T-cell (primary cell): ENCODE measurements at regions not wholly inside any gene's neighbourhood (a gene's known extent, or its start where the extent isn't known, plus 50 kb on each side); places are given as distances from the start of the nearest gene placed in this dataset.

Source experiments
- ATAC-seq, 4 experiments: fragments of 200-7000 bp in 3 of 4; fragments of 150-1000 bp in 1 of 4; cut with Tn5 transposase; replicated peaks in 1 of 4; 1 replicate in 3 of 4; 2 replicates in 1 of 4; pipeline ENCODE4 v1.10.0; 2021; ENCODE audit warnings: moderate library complexity in 3 of 4, mild to moderate bottlenecking in 2 of 4, moderate number of reproducible peaks in 1 of 4
- CTCF ChIA-PET, 2 donors: fragments of 300-600 bp; sonication (Branson Sonifier 250); formaldehyde crosslinking; loops; one replicate each; lab custom pipeline; 2022; ENCODE audit warnings: antibody characterized with exemption in 2 of 2; lab: Charles Lee
- POLR2A ChIA-PET, 2 donors: fragments of 300-600 bp; sonication (Branson Sonifier 250); formaldehyde crosslinking; loops; one replicate each; lab custom pipeline; 2022; ENCODE audit warnings: antibody characterized with exemption in 2 of 2; lab: Charles Lee
- DNase-seq, 35 experiments: peaks; one replicate each; pipeline versions ENCODE4 v3.0.0 to v3.0.0-alpha.2; 2013 to 2023
- H3K27ac ChIP-seq: one replicate; pipeline ENCODE4 v1.5.1; 2013; ENCODE audit warnings: low read length
- H3K27me3 ChIP-seq, 2 experiments: replicated peaks in 1 of 2; 1 replicate in 1 of 2; 2 replicates in 1 of 2; pipeline versions ENCODE4 v1.6.1 to v1.7.0; 2013; ENCODE audit warnings: low read length in 1 of 2, mixed read lengths in 1 of 2; ENCODE audit not compliant: control insufficient read depth in 2 of 2, insufficient read depth in 2 of 2; ENCODE audit errors: extremely low read depth in 1 of 2
- H3K36me3 ChIP-seq, 2 donors: 1 replicate in 1 of 2; 2 replicates in 1 of 2; pipeline versions ENCODE4 v1.6.1 to v1.7.0; 2013; ENCODE audit warnings: low read length in 1 of 2; ENCODE audit not compliant: control insufficient read depth in 2 of 2, insufficient read depth in 1 of 2; ENCODE audit errors: extremely low read depth in 1 of 2
- H3K4me1 ChIP-seq, 2 experiments: 1 replicate in 1 of 2; 2 replicates in 1 of 2; pipeline versions ENCODE4 v1.6.1 to v1.7.0; 2013; ENCODE audit warnings: low read length in 2 of 2, mixed read lengths in 1 of 2; ENCODE audit not compliant: insufficient read depth in 2 of 2, control insufficient read depth in 1 of 2; ENCODE audit errors: extremely low read depth in 1 of 2
- H3K4me3 ChIP-seq, 2 donors: 1 replicate in 1 of 2; 2 replicates in 1 of 2; pipeline versions ENCODE4 v1.5.1 to v1.7.0; 2013; ENCODE audit warnings: mild to moderate bottlenecking in 2 of 2, low read length in 1 of 2, moderate library complexity in 1 of 2; ENCODE audit not compliant: control insufficient read depth in 1 of 2; ENCODE audit errors: extremely low read depth in 1 of 2
- H3K9me3 ChIP-seq: 2 replicates; pipeline ENCODE4 v1.7.0; 2013
- H3K27ac Mint-ChIP-seq, 2 donors: one replicate each; pipeline ENCODE4 v1.8.0; 2020 to 2021; ENCODE audit warnings: mild to moderate bottlenecking in 2 of 2, mixed read lengths in 2 of 2
- H3K27me3 Mint-ChIP-seq, 2 donors: one replicate each; pipeline ENCODE4 v1.8.0; 2021 to 2022; ENCODE audit warnings: mixed read lengths in 2 of 2
- H3K36me3 Mint-ChIP-seq: one replicate; pipeline ENCODE4 v1.8.0; 2021; ENCODE audit warnings: mixed read lengths
- H3K4me1 Mint-ChIP-seq, 3 donors: one replicate each; pipeline ENCODE4 v1.8.0; 2020 to 2022; ENCODE audit warnings: mixed read lengths in 3 of 3, mild to moderate bottlenecking in 1 of 3
- H3K4me3 Mint-ChIP-seq, 3 donors: one replicate each; pipeline ENCODE4 v1.8.0; 2020 to 2022; ENCODE audit warnings: mild to moderate bottlenecking in 3 of 3, mixed read lengths in 3 of 3, moderate library complexity in 3 of 3
- H3K9me3 Mint-ChIP-seq, 3 donors: one replicate each; pipeline ENCODE4 v1.8.0; 2020 to 2022; ENCODE audit warnings: mixed read lengths in 3 of 3
- WGBS: methylation state at CpG from one replicate; pipeline ENCODE4 v1.1.5; 2013; ENCODE audit warnings: missing lambda C conversion rate; ENCODE audit not compliant: insufficient coverage; 5-methylcytosine and 5-hydroxymethylcytosine counted together

- no peak overlapping the region for H3K27ac Mint-ChIP-seq
- H3K4me1 ChIP-seq, result no peaks in the 10 kb centered on the region
- no peak overlapping the region for H3K27ac ChIP-seq
- peaks cover 0 to 7% of the 10 kb centered on the region in 2 donors for H3K27me3 Mint-ChIP-seq
- ATAC-seq (no peak), DNase-seq (no peak)
- no peaks in the 10 kb centered on the region for H3K9me3 ChIP-seq
- no peak overlapping the region for H3K4me3 Mint-ChIP-seq
- no peaks in the 10 kb centered on the region for H3K27me3 ChIP-seq
- 73% methylated on average over 6 of the region's 6 CpGs for WGBS
- no peaks in the 10 kb centered on the region for H3K4me1 Mint-ChIP-seq
- H3K4me3 ChIP-seq, result no peak overlapping the region
- H3K36me3 ChIP-seq, result no peaks in the 10 kb centered on the region
- H3K9me3 Mint-ChIP-seq, result peaks cover 0 to 9% (median 0%) of the 10 kb centered on the region in 3 donors
- CTCF ChIA-PET, result no interaction called here
- POLR2A ChIA-PET, result no interaction called here
- no peaks in the 10 kb centered on the region for H3K36me3 Mint-ChIP-seq
These were observed 86.9 kb upstream of the IGF1 start for GRCh38 chr12:102567031-102567985.

- H3K27ac Mint-ChIP-seq, result no peak overlapping the region
- peaks cover 0 to 9% (median 0%) of the 10 kb centered on the region in 3 donors for H3K9me3 Mint-ChIP-seq
- no peak for ATAC-seq
- Histone ChIP-seq H3K36me3 (no peaks in the 10 kb centered on the region), H3K27me3 (no peaks in the 10 kb centered on the region), H3K4me1 (no peaks in the 10 kb centered on the region), H3K27ac (no peak overlapping the region), H3K9me3 (no peaks in the 10 kb centered on the region), H3K4me3 (no peak overlapping the region)
- peaks cover 0 to 4% of the 10 kb centered on the region in 2 donors for H3K27me3 Mint-ChIP-seq
- ChIA-PET POLR2A (no interaction called here), CTCF (no interaction called here)
- H3K4me1 Mint-ChIP-seq, result no peaks in the 10 kb centered on the region
- DNase-seq, result no peak
- no peak overlapping the region for H3K4me3 Mint-ChIP-seq
- no peaks in the 10 kb centered on the region for H3K36me3 Mint-ChIP-seq
- 42% methylated on average over 2 of the region's 3 CpGs for WGBS
These were observed 85.2 kb upstream of the IGF1 start for GRCh38 chr12:102565555-102565954.

- no peaks in the 10 kb centered on the region for H3K36me3 ChIP-seq
- DNase-seq, result no peak
- no peak overlapping the region for H3K4me3 Mint-ChIP-seq
- no peaks in the 10 kb centered on the region for H3K4me1 Mint-ChIP-seq
- no peak overlapping the region for H3K27ac ChIP-seq
- H3K9me3 ChIP-seq, result no peaks in the 10 kb centered on the region
- no peak for ATAC-seq
- H3K36me3 Mint-ChIP-seq, result no peaks in the 10 kb centered on the region
- H3K4me1 ChIP-seq, result no peaks in the 10 kb centered on the region
- 60% methylated on average over 1 of the region's 4 CpGs for WGBS
- CTCF ChIA-PET, result no interaction called here
- H3K9me3 Mint-ChIP-seq, result peaks cover 0 to 9% (median 0%) of the 10 kb centered on the region in 3 donors
- peaks cover 0 to 3% of the 10 kb centered on the region in 2 experiments for H3K27me3 ChIP-seq
- H3K27ac Mint-ChIP-seq, result no peak overlapping the region
- H3K27me3 Mint-ChIP-seq, result peaks cover 0 to 3% of the 10 kb centered on the region in 2 donors
- no peak overlapping the region for H3K4me3 ChIP-seq
- POLR2A ChIA-PET, result no interaction called here
These were observed 83.7 kb upstream of the IGF1 start for GRCh38 chr12:102564026-102564425.

- DNase-seq, result no peak
- H3K27ac ChIP-seq, result no peak overlapping the region
- no peaks in the 10 kb centered on the region for H3K9me3 ChIP-seq
- Mint-ChIP-seq H3K36me3 (no peaks in the 10 kb centered on the region), H3K4me3 (no peak overlapping the region), H3K4me1 (no peaks in the 10 kb centered on the region), H3K27ac (no peak overlapping the region), H3K9me3 (peaks cover 0 to 9% (median 0%) of the 10 kb centered on the region in 3 donors), H3K27me3 (peaks cover 0 to 3% of the 10 kb centered on the region in 2 donors)
- WGBS, result 0% methylated on average over 1 of the region's 2 CpGs
- POLR2A ChIA-PET, result no interaction called here
- peaks cover 0 to 3% of the 10 kb centered on the region in 2 experiments for H3K27me3 ChIP-seq
- no peaks in the 10 kb centered on the region for H3K36me3 ChIP-seq
- H3K4me1 ChIP-seq, result no peaks in the 10 kb centered on the region
- H3K4me3 ChIP-seq, result no peak overlapping the region
- CTCF ChIA-PET, result no interaction called here
- ATAC-seq, result no peak
These were observed 82.6 kb upstream of the IGF1 start for GRCh38 chr12:102562836-102563425.

GRCh38 chr12:102551186-102551585 is 70.8 kb upstream of the IGF1 start:
- no peak overlapping the region for H3K27ac Mint-ChIP-seq
- H3K27ac ChIP-seq, result no peak overlapping the region
- no peaks in the 10 kb centered on the region for H3K4me1 ChIP-seq
- H3K9me3 Mint-ChIP-seq, result peaks cover 0 to 3% (median 0%) of the 10 kb centered on the region in 3 donors
- DNase-seq, result no peak
- POLR2A ChIA-PET, result no interaction called here
- H3K36me3 Mint-ChIP-seq, result no peaks in the 10 kb centered on the region
- WGBS, result no CpG with 5 or more reads among the region's 2 CpGs
- H3K4me3 Mint-ChIP-seq, result no peak overlapping the region
- CTCF ChIA-PET, result no interaction called here
- ATAC-seq, result no peak
- H3K36me3 ChIP-seq, result no peaks in the 10 kb centered on the region
- no peak overlapping the region for H3K4me3 ChIP-seq
- no peaks in the 10 kb centered on the region for H3K27me3 ChIP-seq
- H3K27me3 Mint-ChIP-seq, result peaks cover 4 to 5% of the 10 kb centered on the region in 2 donors
- no peaks in the 10 kb centered on the region for H3K9me3 ChIP-seq
- H3K4me1 Mint-ChIP-seq, result no peaks in the 10 kb centered on the region

- Mint-ChIP-seq H3K4me3 (no peak overlapping the region), H3K27ac (no peak overlapping the region), H3K36me3 (no peaks in the 10 kb centered on the region), H3K4me1 (no peaks in the 10 kb centered on the region), H3K27me3 (peaks cover 6 to 8% of the 10 kb centered on the region in 2 donors), H3K9me3 (peaks cover 0 to 3% (median 0%) of the 10 kb centered on the region in 3 donors)
- H3K36me3 ChIP-seq, result no peaks in the 10 kb centered on the region
- no CpG with 5 or more reads among the region's 5 CpGs for WGBS
- no peak overlapping the region for H3K4me3 ChIP-seq
- DNase-seq, result no peak
- H3K27me3 ChIP-seq, result no peaks in the 10 kb centered on the region
- ChIA-PET CTCF (no interaction called here), POLR2A (no interaction called here)
- ATAC-seq, result no peak
- no peaks in the 10 kb centered on the region for H3K4me1 ChIP-seq
- no peaks in the 10 kb centered on the region for H3K9me3 ChIP-seq
- no peak overlapping the region for H3K27ac ChIP-seq
These were observed 69.3 kb upstream of the IGF1 start for GRCh38 chr12:102549691-102550090.
